Fibroblast of lung (primary cell): ENCODE measurements at regions not wholly inside any gene's neighbourhood (a gene's known extent, or its start where the extent isn't known, plus 50 kb on each side); places are given as distances from the start of the nearest gene placed in this dataset.

Source experiments
- EZH2 ChIP-seq: IDR thresholded peaks from 2 replicates; pipeline ENCODE4 v1.5.1; 2012; ENCODE audit warnings: low read length, control low read depth, mild to moderate bottlenecking; ENCODE audit errors: missing control alignments
- TF ChIP-seq, protein P1 (sequence below), 2 donors: IDR thresholded peaks in 1 of 2; conservative IDR thresholded peaks in 1 of 2; 1 replicate in 1 of 2; 2 replicates in 1 of 2; pipeline ENCODE4 v1.5.1; 2011 to 2012; ENCODE audit warnings: low read length in 2 of 2, control low read depth in 1 of 2, inconsistent platforms in 1 of 2, low read depth in 1 of 2, mild to moderate bottlenecking in 1 of 2

DNA sequence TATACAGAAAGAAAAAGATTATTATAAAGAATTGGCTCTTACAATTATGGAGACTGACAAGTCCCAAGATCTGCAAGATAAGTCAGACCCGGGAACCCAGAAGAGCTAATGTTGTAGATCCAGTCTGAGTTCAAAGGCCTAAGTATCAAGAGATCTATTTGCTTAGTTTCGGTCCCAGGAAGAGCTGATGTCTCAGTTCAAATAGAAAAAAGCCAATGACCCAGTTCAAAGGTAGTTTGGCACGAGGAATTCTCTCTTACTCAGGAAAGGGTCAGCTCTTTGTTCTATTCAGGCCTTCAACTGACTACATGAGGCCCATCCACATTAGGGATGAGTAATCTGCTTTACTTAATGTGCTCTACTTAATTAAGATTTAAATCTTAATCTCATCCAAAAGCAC lies 128.3 kb upstream of the PLCXD3 start:
- TF ChIP-seq, protein P1, sequence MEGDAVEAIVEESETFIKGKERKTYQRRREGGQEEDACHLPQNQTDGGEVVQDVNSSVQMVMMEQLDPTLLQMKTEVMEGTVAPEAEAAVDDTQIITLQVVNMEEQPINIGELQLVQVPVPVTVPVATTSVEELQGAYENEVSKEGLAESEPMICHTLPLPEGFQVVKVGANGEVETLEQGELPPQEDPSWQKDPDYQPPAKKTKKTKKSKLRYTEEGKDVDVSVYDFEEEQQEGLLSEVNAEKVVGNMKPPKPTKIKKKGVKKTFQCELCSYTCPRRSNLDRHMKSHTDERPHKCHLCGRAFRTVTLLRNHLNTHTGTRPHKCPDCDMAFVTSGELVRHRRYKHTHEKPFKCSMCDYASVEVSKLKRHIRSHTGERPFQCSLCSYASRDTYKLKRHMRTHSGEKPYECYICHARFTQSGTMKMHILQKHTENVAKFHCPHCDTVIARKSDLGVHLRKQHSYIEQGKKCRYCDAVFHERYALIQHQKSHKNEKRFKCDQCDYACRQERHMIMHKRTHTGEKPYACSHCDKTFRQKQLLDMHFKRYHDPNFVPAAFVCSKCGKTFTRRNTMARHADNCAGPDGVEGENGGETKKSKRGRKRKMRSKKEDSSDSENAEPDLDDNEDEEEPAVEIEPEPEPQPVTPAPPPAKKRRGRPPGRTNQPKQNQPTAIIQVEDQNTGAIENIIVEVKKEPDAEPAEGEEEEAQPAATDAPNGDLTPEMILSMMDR (conservative IDR thresholded peaks at IDR 0.05 in 1 of 2, IDR thresholded peaks at IDR 0.05 in 1 of 2; ENCODE audit: low read depth in 1 of 2, low read length in 2 of 2): no peak
- TF ChIP-seq EZH2: no peak
